ENCODE measurements at regions not wholly inside any gene's neighbourhood (a gene's known extent, or its start where the extent isn't known, plus 50 kb on each side); places are given as distances from the start of the nearest gene placed in this dataset.

GRCh38 chr3:101104321-101104720, 111.1 kb upstream of the ABI3BP start:
- Mint-ChIP-seq H3K27ac (ENCODE audit: low read depth, unreplicated experiment) (no peak overlapping the region), H3K27me3 (ENCODE audit: insufficient read depth, unreplicated experiment) (no peaks in the 10 kb centered on the region), H3K36me3 (ENCODE audit: insufficient read depth, unreplicated experiment) (peaks cover under 1% of the 10 kb centered on the region), H3K4me1 (ENCODE audit: insufficient read depth, unreplicated experiment) (no peaks in the 10 kb centered on the region), H3K4me3 (ENCODE audit: unreplicated experiment) (no peak overlapping the region), H3K9me3 (ENCODE audit: unreplicated experiment) (peaks cover 8% of the 10 kb centered on the region)
- no peak for TF ChIP-seq CTCF (IDR thresholded peaks at IDR 0.05; ENCODE audit: unreplicated experiment)
- intact Hi-C loops (cut with micrococcal nuclease): no loop called here
- no TSS peak for BruUV-seq (replicated peaks)
- ChIA-PET POLR2A (no interaction called here), CTCF (no interaction called here)
- DNase-seq (ENCODE audit: unreplicated experiment): no peak

GRCh38 chr3:101102678-101103296, 109.6 kb upstream of the ABI3BP start:
- no peak overlapping the region for H3K4me3 Mint-ChIP-seq (ENCODE audit: unreplicated experiment)
- H3K27ac Mint-ChIP-seq (ENCODE audit: low read depth, unreplicated experiment): no peak overlapping the region
- H3K36me3 Mint-ChIP-seq (ENCODE audit: insufficient read depth, unreplicated experiment): peaks cover 6% of the 10 kb centered on the region
- intact Hi-C loops (cut with micrococcal nuclease): no loop called here
- ChIA-PET POLR2A (interaction anchor here (0.5 to 0.6 kb wide), 2 partner anchors 12 to 148 kb away, joined by 3 to 5 read pairs; no protein-coding TSS in a partner anchor), CTCF (no interaction called here)
- peaks cover 8% of the 10 kb centered on the region for H3K9me3 Mint-ChIP-seq (ENCODE audit: unreplicated experiment)
- DNase-seq (ENCODE audit: unreplicated experiment): no peak
- no TSS peak for BruUV-seq (replicated peaks)
- TF ChIP-seq CTCF (IDR thresholded peaks at IDR 0.05; ENCODE audit: unreplicated experiment): no peak
- H3K27me3 Mint-ChIP-seq (ENCODE audit: insufficient read depth, unreplicated experiment): no peaks in the 10 kb centered on the region
- no peaks in the 10 kb centered on the region for H3K4me1 Mint-ChIP-seq (ENCODE audit: insufficient read depth, unreplicated experiment)

- Mint-ChIP-seq H3K9me3 (ENCODE audit: unreplicated experiment) (no peaks in the 10 kb centered on the region), H3K4me1 (ENCODE audit: insufficient read depth, unreplicated experiment) (no peaks in the 10 kb centered on the region), H3K27ac (ENCODE audit: low read depth, unreplicated experiment) (no peak overlapping the region), H3K4me3 (ENCODE audit: unreplicated experiment) (no peak overlapping the region), H3K27me3 (ENCODE audit: insufficient read depth, unreplicated experiment) (no peaks in the 10 kb centered on the region), H3K36me3 (ENCODE audit: insufficient read depth, unreplicated experiment) (peaks cover 6% of the 10 kb centered on the region)
- TF ChIP-seq CTCF (IDR thresholded peaks at IDR 0.05; ENCODE audit: unreplicated experiment): no peak
- CTCF ChIA-PET: no interaction called here
- no peak for DNase-seq (ENCODE audit: unreplicated experiment)
- BruUV-seq (replicated peaks): no TSS peak
- POLR2A ChIA-PET: interaction anchor here (0.6 kb wide), 1 partner anchor 28 kb away, joined by 4 read pairs; no protein-coding TSS in a partner anchor
- intact Hi-C loops (cut with micrococcal nuclease): no loop called here
Observed at GRCh38 chr3:101100361-101101009, 107.3 kb upstream of the ABI3BP start.

- BruUV-seq (replicated peaks): no TSS peak
- intact Hi-C loops (cut with micrococcal nuclease): no loop called here
Observed at GRCh38 chr3:101099791-101100190, 106.6 kb upstream of the ABI3BP start.

More at GRCh38 chr3:101099791-101100190, 106.6 kb upstream of the ABI3BP start:
- no peaks in the 10 kb centered on the region for H3K9me3 Mint-ChIP-seq (ENCODE audit: unreplicated experiment)
- CTCF ChIA-PET: interaction anchor here (0.6 kb wide), 1 partner anchor 29 kb away, joined by 3 read pairs; no protein-coding TSS in a partner anchor
- H3K27ac Mint-ChIP-seq (ENCODE audit: low read depth, unreplicated experiment): no peak overlapping the region
- H3K36me3 Mint-ChIP-seq (ENCODE audit: insufficient read depth, unreplicated experiment): peaks cover 6% of the 10 kb centered on the region
- POLR2A ChIA-PET: no interaction called here
- no peak overlapping the region for H3K4me3 Mint-ChIP-seq (ENCODE audit: unreplicated experiment)
- TF ChIP-seq CTCF (IDR thresholded peaks at IDR 0.05; ENCODE audit: unreplicated experiment): no peak
- no peaks in the 10 kb centered on the region for H3K27me3 Mint-ChIP-seq (ENCODE audit: insufficient read depth, unreplicated experiment)
- DNase-seq (ENCODE audit: unreplicated experiment): no peak
- H3K4me1 Mint-ChIP-seq (ENCODE audit: insufficient read depth, unreplicated experiment): no peaks in the 10 kb centered on the region

Data from MCF 10A (cell line).